Astrocyte (in vitro differentiated cells and primary cell): ENCODE measurements at regions not wholly inside any gene's neighbourhood (a gene's known extent, or its start where the extent isn't known, plus 50 kb on each side); places are given as distances from the start of the nearest gene placed in this dataset.

Experiments used
- EZH2 ChIP-seq: IDR thresholded peaks from 2 replicates; pipeline ENCODE4 v1.6.1; 2012; ENCODE audit warnings: mild to moderate bottlenecking, low read length, inconsistent platforms; ENCODE audit not compliant: insufficient read depth
- TF ChIP-seq, protein P1 (sequence below): IDR thresholded peaks from 2 replicates; pipeline ENCODE4 v1.5.1; 2011; ENCODE audit warnings: low read depth, mild to moderate bottlenecking, inconsistent platforms, low read length, moderate library complexity; ENCODE audit not compliant: insufficient read depth

DNA sequence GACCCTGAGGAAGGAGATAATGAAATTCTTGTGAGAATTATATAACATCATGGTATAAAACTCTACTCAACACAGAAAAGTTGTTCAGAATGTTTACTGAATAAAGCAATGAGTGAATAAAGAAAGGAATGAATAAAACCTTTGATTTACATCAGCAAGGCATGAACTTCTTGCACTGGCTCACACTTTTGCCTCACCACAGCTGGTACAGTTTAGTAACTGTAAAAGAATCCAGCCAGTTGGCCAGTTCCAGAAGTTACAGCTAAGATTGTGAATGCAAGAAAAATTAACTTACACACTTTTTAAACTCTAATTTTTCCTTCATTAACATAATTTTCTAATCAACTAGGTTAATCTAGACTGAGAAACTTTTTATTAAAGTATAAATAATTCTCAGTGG, 490.9 kb downstream of the NFIB start:
- no peak for TF ChIP-seq EZH2
- TF ChIP-seq, protein P1, sequence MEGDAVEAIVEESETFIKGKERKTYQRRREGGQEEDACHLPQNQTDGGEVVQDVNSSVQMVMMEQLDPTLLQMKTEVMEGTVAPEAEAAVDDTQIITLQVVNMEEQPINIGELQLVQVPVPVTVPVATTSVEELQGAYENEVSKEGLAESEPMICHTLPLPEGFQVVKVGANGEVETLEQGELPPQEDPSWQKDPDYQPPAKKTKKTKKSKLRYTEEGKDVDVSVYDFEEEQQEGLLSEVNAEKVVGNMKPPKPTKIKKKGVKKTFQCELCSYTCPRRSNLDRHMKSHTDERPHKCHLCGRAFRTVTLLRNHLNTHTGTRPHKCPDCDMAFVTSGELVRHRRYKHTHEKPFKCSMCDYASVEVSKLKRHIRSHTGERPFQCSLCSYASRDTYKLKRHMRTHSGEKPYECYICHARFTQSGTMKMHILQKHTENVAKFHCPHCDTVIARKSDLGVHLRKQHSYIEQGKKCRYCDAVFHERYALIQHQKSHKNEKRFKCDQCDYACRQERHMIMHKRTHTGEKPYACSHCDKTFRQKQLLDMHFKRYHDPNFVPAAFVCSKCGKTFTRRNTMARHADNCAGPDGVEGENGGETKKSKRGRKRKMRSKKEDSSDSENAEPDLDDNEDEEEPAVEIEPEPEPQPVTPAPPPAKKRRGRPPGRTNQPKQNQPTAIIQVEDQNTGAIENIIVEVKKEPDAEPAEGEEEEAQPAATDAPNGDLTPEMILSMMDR = no peak
